Skeletal muscle satellite cell (primary cell): ENCODE measurements at regions not wholly inside any gene's neighbourhood (a gene's known extent, or its start where the extent isn't known, plus 50 kb on each side); places are given as distances from the start of the nearest gene placed in this dataset.

ENCODE experiments used
- H3K27me3 ChIP-seq: 2 replicates; pipeline ENCODE4 v1.7.0; 2013; ENCODE audit warnings: low read length; ENCODE audit not compliant: control insufficient read depth, insufficient read depth
- H3K36me3 ChIP-seq: 2 replicates; pipeline ENCODE4 v1.7.0; 2013; ENCODE audit warnings: mild to moderate bottlenecking, control low read depth, low read length; ENCODE audit not compliant: insufficient read depth
- H3K4me1 ChIP-seq: 2 replicates; pipeline ENCODE4 v1.7.0; 2013; ENCODE audit warnings: low read length; ENCODE audit not compliant: control insufficient read depth, insufficient read depth
- H3K4me2 ChIP-seq: 2 replicates; pipeline ENCODE4 v1.7.0; 2013; ENCODE audit warnings: mild to moderate bottlenecking, low read length
- H3K4me3 ChIP-seq: 2 replicates; pipeline ENCODE4 v1.7.0; 2013; ENCODE audit warnings: low read length
- H3K9ac ChIP-seq: 2 replicates; pipeline ENCODE4 v1.7.0; 2013; ENCODE audit warnings: mild to moderate bottlenecking, low read depth, low read length, moderate library complexity
- H3K9me3 ChIP-seq: replicated peaks from 2 replicates; pipeline ENCODE4 v1.7.0; 2013; ENCODE audit warnings: mild to moderate bottlenecking, control low read depth, low read length

DNA sequence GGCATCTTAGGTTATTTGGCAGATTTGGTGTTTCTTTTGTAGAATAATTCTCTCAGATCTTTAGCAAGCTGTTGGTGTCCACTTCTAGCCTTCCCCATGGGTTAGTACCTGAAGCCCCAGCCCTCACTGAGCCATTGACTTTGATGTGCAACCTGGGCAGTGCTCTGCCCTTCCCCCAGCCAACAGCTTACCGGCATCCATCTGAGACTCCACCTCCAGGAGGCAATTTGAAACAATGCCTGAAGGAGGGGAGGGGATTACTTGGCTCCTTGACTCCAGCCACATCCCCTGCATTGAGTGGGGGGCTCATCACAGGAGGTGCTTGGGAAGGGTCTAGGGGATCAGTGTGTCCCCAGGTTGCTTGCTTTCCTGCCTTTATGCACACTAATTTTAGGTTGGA is 114.8 kb downstream of the TRIM29 start:
- no peaks in the 10 kb centered on the region for H3K36me3 ChIP-seq
- no peaks in the 10 kb centered on the region for H3K27me3 ChIP-seq
- H3K4me3 ChIP-seq: no peak overlapping the region
- no peak overlapping the region for H3K9ac ChIP-seq
- no peak overlapping the region for H3K4me2 ChIP-seq
- no peaks in the 10 kb centered on the region for H3K9me3 ChIP-seq
- no peaks in the 10 kb centered on the region for H3K4me1 ChIP-seq

- Histone ChIP-seq H3K9ac (no peak overlapping the region), H3K4me2 (no peak overlapping the region), H3K4me1 (no peaks in the 10 kb centered on the region), H3K36me3 (no peaks in the 10 kb centered on the region), H3K9me3 (no peaks in the 10 kb centered on the region), H3K4me3 (no peak overlapping the region), H3K27me3 (no peaks in the 10 kb centered on the region)
These were observed 115.3 kb downstream of the TRIM29 start for GRCh38 chr11:120022617-120023016.

- no peaks in the 10 kb centered on the region for H3K9me3 ChIP-seq
- no peak overlapping the region for H3K9ac ChIP-seq
- H3K4me3 ChIP-seq: no peak overlapping the region
- no peak overlapping the region for H3K4me2 ChIP-seq
- peaks cover 6% of the 10 kb centered on the region for H3K27me3 ChIP-seq
- no peaks in the 10 kb centered on the region for H3K4me1 ChIP-seq
- no peaks in the 10 kb centered on the region for H3K36me3 ChIP-seq
These were observed 115.9 kb downstream of the TRIM29 start for GRCh38 chr11:120021978-120022377.

GRCh38 chr11:120021391-120021953 is 116.4 kb downstream of the TRIM29 start:
- H3K4me2 ChIP-seq: no peak overlapping the region
- no peak overlapping the region for H3K4me3 ChIP-seq
- no peaks in the 10 kb centered on the region for H3K9me3 ChIP-seq
- H3K4me1 ChIP-seq: no peaks in the 10 kb centered on the region
- H3K36me3 ChIP-seq: no peaks in the 10 kb centered on the region
- no peak overlapping the region for H3K9ac ChIP-seq
- H3K27me3 ChIP-seq: peaks cover 11% of the 10 kb centered on the region

DNA sequence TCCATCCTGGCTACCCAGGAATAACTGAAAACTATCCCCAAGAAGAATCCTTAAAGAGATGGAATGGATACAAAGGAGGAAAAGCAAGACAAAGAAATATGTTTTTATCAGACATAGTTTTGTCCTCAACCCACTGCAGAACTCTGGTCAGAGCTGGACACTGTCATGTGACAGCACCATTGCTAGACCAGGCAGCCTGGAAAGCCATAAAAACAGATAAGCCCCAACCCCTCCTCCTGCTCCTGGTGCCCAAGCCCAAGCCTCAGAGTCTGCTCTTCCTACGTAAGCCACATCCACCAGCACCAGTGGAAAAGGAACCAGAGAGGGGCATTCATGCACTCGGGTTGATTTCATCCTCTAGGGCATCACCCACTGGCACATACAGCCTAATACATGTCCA is 116.9 kb downstream of the TRIM29 start:
- no peaks in the 10 kb centered on the region for H3K36me3 ChIP-seq
- no peak overlapping the region for H3K4me3 ChIP-seq
- no peak overlapping the region for H3K9ac ChIP-seq
- H3K4me2 ChIP-seq: no peak overlapping the region
- no peaks in the 10 kb centered on the region for H3K9me3 ChIP-seq
- no peaks in the 10 kb centered on the region for H3K4me1 ChIP-seq
- H3K27me3 ChIP-seq: peaks cover 16% of the 10 kb centered on the region

DNA sequence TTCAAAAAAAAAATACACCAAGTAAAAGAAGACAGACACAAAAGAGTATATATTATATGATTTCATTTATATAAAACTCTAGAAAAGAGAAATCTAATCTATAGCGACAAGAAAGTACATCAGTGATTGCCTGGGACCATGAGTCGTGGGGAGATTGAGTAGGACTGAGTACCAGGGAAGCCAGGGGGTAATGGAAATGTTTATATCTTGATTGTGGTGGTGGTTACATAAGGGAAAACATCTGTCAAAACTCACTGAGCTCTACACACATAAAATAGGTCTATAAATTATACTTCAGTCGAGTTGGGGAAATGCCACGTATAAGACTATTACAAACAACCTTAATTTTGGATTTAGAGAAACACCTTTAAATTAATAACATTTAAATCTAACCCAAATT is 117.4 kb downstream of the TRIM29 start:
- peaks cover 21% of the 10 kb centered on the region for H3K27me3 ChIP-seq

GRCh38 chr11:120019191-120019590 is 118.7 kb downstream of the TRIM29 start:
- H3K4me1 ChIP-seq: no peaks in the 10 kb centered on the region
- H3K36me3 ChIP-seq: no peaks in the 10 kb centered on the region
- no peak overlapping the region for H3K9ac ChIP-seq
- H3K9me3 ChIP-seq: no peaks in the 10 kb centered on the region
- H3K27me3 ChIP-seq: peaks cover 34% of the 10 kb centered on the region
- H3K4me2 ChIP-seq: no peak overlapping the region
- H3K4me3 ChIP-seq: no peak overlapping the region

More for the DNA sequence above, 117.4 kb downstream of the TRIM29 start:
- Histone ChIP-seq H3K4me3 (no peak overlapping the region), H3K4me2 (no peak overlapping the region), H3K36me3 (no peaks in the 10 kb centered on the region), H3K9ac (no peak overlapping the region), H3K9me3 (no peaks in the 10 kb centered on the region), H3K4me1 (no peaks in the 10 kb centered on the region)

- H3K36me3 ChIP-seq: no peaks in the 10 kb centered on the region
- peaks cover 36% of the 10 kb centered on the region for H3K27me3 ChIP-seq
These were observed 120.2 kb downstream of the TRIM29 start for GRCh38 chr11:120017582-120018150.

GRCh38 chr11:120013325-120014250 is 124.3 kb downstream of the TRIM29 start:
- Histone ChIP-seq H3K4me1 (no peaks in the 10 kb centered on the region), H3K4me2 (no peak overlapping the region), H3K4me3 (no peak overlapping the region), H3K9ac (no peak overlapping the region), H3K27me3 (peaks cover 65% of the 10 kb centered on the region), H3K36me3 (no peaks in the 10 kb centered on the region), H3K9me3 (no peaks in the 10 kb centered on the region)

More at GRCh38 chr11:120017582-120018150, 120.2 kb downstream of the TRIM29 start:
- Histone ChIP-seq H3K4me1 (no peaks in the 10 kb centered on the region), H3K9me3 (no peaks in the 10 kb centered on the region), H3K4me3 (no peak overlapping the region), H3K9ac (no peak overlapping the region), H3K4me2 (no peak overlapping the region)

DNA sequence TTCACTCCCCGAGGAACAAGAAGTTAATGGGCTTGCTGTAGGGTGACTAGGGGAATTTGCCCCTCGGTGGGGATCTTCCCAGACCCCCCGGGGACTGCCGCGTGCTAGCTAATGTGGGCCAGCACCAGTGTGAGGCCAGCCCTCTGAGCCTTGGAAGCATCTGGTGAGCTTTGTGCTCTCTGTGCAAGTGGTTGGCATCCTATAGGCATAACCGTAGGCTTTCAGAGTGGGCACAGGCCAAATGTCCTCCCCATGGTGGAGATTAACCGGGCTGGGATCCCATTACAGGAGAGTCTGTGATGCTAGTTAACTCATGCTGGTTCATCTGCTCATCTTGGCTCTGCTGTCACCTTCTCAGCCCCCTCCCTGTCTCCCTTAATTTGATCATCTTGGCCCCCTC is 125.7 kb downstream of the TRIM29 start:
- no peaks in the 10 kb centered on the region for H3K4me1 ChIP-seq
- no peaks in the 10 kb centered on the region for H3K36me3 ChIP-seq
- H3K9me3 ChIP-seq: no peaks in the 10 kb centered on the region
- H3K4me3 ChIP-seq: no peak overlapping the region
- H3K9ac ChIP-seq: no peak overlapping the region
- H3K27me3 ChIP-seq: peaks cover 65% of the 10 kb centered on the region
- H3K4me2 ChIP-seq: no peak overlapping the region

DNA sequence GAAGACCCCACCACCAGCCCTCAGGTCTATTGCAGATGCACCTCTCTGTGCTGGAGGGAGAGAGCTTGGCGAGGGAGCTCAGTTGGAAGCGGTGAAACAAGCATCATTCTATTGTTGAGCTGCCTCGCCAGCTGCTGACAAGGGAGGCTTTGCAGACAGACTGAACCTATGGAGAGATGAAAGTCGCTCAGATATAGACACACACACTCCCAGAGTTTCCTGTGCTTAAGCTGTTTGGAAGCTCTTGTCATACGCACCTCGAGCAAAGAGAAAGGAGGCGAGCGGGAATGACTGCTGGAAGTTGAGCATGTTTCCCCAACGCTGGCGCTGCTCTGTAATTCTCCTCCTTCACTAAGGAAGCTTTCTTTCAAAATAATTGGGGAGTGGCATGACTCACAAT is 126.1 kb downstream of the TRIM29 start:
- H3K27me3 ChIP-seq: peaks cover 61% of the 10 kb centered on the region
- H3K4me1 ChIP-seq: no peaks in the 10 kb centered on the region
- H3K4me2 ChIP-seq: no peak overlapping the region
- H3K9me3 ChIP-seq: no peaks in the 10 kb centered on the region
- no peak overlapping the region for H3K9ac ChIP-seq
- no peak overlapping the region for H3K4me3 ChIP-seq
- no peaks in the 10 kb centered on the region for H3K36me3 ChIP-seq
